SJCRH30 (cell line): ENCODE measurements at regions not wholly inside any gene's neighbourhood (a gene's known extent, or its start where the extent isn't known, plus 50 kb on each side); places are given as distances from the start of the nearest gene placed in this dataset.
A peak's percentile ranks its signal among the peaks of the same experiment; 100 is the strongest.

ENCODE experiments used
- DNase-seq, 2 experiments: peaks; one replicate each; pipeline ENCODE4 v3.0.0-alpha.2; 2015 to 2020
- H3K27ac ChIP-seq: fragments of 250-450 bp; sonication (Bioruptor Pico); 2 replicates; pipeline ENCODE4 v1.5.1; 2020; ENCODE audit warnings: mild to moderate bottlenecking, moderate library complexity
- H3K27me3 ChIP-seq: fragments of 250-450 bp; sonication (Bioruptor Pico); 2 replicates; pipeline ENCODE4 v1.5.1; 2020; ENCODE audit warnings: mild to moderate bottlenecking, moderate library complexity
- H3K36me3 ChIP-seq: fragments of 250-450 bp; sonication (Bioruptor Pico); 2 replicates; pipeline ENCODE4 v1.5.1; 2020; ENCODE audit warnings: mild to moderate bottlenecking, moderate library complexity
- H3K4me1 ChIP-seq: fragments of 250-450 bp; sonication (Bioruptor Pico); 2 replicates; pipeline ENCODE4 v1.5.1; 2020; ENCODE audit warnings: mild to moderate bottlenecking, moderate library complexity
- H3K4me3 ChIP-seq: fragments of 250-450 bp; sonication (Bioruptor Pico); 2 replicates; pipeline ENCODE4 v1.5.1; 2020; ENCODE audit warnings: mild to moderate bottlenecking, moderate library complexity
- H3K9me3 ChIP-seq: fragments of 250-450 bp; sonication (Bioruptor Pico); replicated peaks from 2 replicates; pipeline ENCODE4 v1.5.1; 2020; ENCODE audit warnings: mild to moderate bottlenecking, moderate library complexity

DNA sequence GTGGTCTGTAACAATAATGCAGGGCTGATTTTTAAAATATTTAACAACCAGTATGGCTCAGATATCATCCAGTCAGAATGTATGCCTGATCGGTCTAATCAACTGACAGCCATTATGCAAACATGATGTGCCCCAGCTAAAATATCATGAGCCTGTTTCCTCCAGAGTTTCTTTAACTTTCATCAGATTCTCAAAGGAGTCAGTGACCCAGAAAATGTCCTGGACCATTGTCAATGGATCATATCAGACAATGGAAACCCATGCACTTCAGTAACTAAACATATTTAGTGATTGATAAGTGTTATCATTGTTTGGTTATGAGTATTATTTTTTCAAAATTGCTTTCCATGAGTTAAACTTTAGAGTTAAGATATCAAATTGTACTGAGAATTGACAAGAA lies 173.5 kb downstream of the LMBRD1 start:
- Histone ChIP-seq H3K9me3 (no peaks in the 10 kb centered on the region), H3K4me1 (peaks cover 4% of the 10 kb centered on the region; the same call in 1 of the 2 replicates), H3K27me3 (no peaks in the 10 kb centered on the region), H3K4me3 (no peak overlapping the region), H3K27ac (no peak overlapping the region), H3K36me3 (no peaks in the 10 kb centered on the region)
- no peak for DNase-seq

DNA sequence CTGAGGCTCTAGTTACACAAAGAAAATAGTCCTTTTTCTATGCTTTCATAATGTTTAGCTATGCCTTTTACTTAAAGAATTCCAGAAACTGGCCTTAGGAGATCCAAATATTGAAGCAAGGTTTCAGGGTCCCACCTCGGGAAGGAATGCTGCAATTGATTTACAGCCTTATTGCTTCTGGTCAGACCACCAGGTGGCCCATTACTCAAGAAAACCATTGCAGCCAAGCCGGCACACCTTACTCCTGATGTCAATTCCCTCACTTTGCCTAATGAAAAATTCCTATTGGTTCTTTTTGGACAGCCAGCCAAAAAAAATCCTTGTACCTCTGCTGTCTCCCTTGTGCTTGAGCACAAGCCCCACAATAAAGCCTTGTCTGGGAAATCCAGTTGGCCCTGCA lies 173.9 kb downstream of the LMBRD1 start:
- Histone ChIP-seq H3K4me3 (no peak overlapping the region), H3K9me3 (no peaks in the 10 kb centered on the region), H3K36me3 (no peaks in the 10 kb centered on the region), H3K27me3 (no peaks in the 10 kb centered on the region), H3K27ac (no peak overlapping the region), H3K4me1 (peaks cover 4% of the 10 kb centered on the region; the same call in 1 of the 2 replicates)
- no peak for DNase-seq

DNA sequence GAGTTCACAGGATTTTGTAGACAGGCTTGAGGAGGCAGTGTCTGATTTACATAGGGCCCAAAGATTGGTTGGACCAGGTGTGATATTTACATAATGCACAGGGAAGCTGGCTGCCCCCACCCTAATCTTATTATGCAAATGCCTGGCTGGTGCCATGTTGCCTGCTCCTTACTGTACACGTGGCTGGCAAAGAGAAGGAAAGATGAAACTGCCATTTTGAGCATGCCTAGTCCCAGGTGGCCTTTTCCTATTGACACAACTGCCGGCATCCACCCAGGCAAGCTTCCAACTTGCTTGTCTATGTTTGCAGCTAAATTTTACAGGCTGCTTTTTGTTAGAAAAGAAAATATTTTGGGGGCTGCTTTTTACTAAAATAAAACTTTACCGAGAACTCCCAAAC lies 174.6 kb downstream of the LMBRD1 start:
- H3K27ac ChIP-seq, result no peak overlapping the region
- H3K27me3 ChIP-seq, result no peaks in the 10 kb centered on the region
- peak; percentile 31 to 57 for DNase-seq
- H3K36me3 ChIP-seq, result no peaks in the 10 kb centered on the region
- no peaks in the 10 kb centered on the region for H3K9me3 ChIP-seq
- no peak overlapping the region for H3K4me3 ChIP-seq
- peaks cover 4% of the 10 kb centered on the region; the same call in 1 of the 2 replicates for H3K4me1 ChIP-seq

- Histone ChIP-seq H3K4me1 (no peaks in the 10 kb centered on the region), H3K36me3 (no peaks in the 10 kb centered on the region), H3K9me3 (no peaks in the 10 kb centered on the region), H3K27ac (no peak overlapping the region), H3K27me3 (no peaks in the 10 kb centered on the region), H3K4me3 (no peak overlapping the region)
- no peak for DNase-seq
Observed at GRCh38 chr6:69617163-69617562, 179.6 kb downstream of the LMBRD1 start.

GRCh38 chr6:69609836-69610472 lies 186.9 kb downstream of the LMBRD1 start:
- H3K36me3 ChIP-seq, result no peaks in the 10 kb centered on the region; the same call in 1 of the 2 replicates
- no peaks in the 10 kb centered on the region for H3K4me1 ChIP-seq
- H3K27ac ChIP-seq, result no peak overlapping the region
- no peak overlapping the region for H3K4me3 ChIP-seq
- no peaks in the 10 kb centered on the region for H3K9me3 ChIP-seq
- DNase-seq, result no peak
- no peaks in the 10 kb centered on the region for H3K27me3 ChIP-seq

GRCh38 chr6:69601132-69601531 lies 195.7 kb downstream of the LMBRD1 start:
- Histone ChIP-seq H3K27me3 (no peaks in the 10 kb centered on the region), H3K36me3 (no peaks in the 10 kb centered on the region)
- no peak for DNase-seq

DNA sequence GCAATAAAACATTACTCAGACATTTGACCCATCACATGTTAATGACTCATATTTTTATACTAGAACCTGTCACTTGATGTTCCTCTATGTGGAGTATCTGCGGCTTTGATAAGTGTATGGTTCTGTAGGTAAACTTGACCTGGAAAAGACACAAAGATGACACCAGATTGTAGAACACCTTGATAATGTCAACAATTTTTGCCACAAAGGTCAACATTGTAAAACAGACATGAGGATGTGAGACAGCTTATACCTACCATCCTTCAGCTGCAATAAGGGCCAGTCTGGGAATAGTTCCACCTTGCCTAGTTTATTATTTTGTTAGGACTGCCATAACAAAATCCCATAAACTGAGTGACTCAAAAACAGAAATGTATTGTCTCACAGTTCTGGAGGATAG lies 202.4 kb downstream of the LMBRD1 start:
- no peaks in the 10 kb centered on the region for H3K27me3 ChIP-seq
- H3K27ac ChIP-seq, result no peak overlapping the region; the same call in 1 of the 2 replicates
- H3K36me3 ChIP-seq, result no peaks in the 10 kb centered on the region
- H3K4me1 ChIP-seq, result peaks cover 13% of the 10 kb centered on the region
- H3K9me3 ChIP-seq, result no peaks in the 10 kb centered on the region
- H3K4me3 ChIP-seq, result no peak overlapping the region
- DNase-seq, result no peak

More at GRCh38 chr6:69601132-69601531, 195.7 kb downstream of the LMBRD1 start:
- no peaks in the 10 kb centered on the region for H3K9me3 ChIP-seq
- H3K4me1 ChIP-seq, result no peaks in the 10 kb centered on the region
- H3K4me3 ChIP-seq, result peak overlapping the region; percentile 48
- peak overlapping the region; percentile 16; the same call in 1 of the 2 replicates for H3K27ac ChIP-seq

DNA sequence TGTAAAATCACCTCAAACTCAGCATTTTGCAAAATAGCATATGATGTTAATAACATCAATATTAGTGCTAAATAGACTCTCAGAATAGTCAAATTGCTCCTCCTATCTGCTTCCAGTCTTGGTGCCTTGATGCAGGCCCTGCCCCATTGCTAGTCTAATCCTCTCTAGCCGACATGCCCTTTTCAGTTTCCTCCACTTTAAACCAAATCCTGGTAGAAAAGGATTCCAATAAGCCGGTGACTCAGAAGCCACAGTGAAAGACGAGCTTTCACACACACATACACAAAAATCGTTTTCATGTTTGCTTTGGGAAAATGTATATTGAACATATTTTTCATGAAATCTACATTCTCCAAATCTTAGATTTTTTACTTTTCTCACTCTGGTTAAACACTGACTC lies 203.1 kb downstream of the LMBRD1 start:
- H3K4me1 ChIP-seq, result peaks cover 13% of the 10 kb centered on the region
- DNase-seq, result peak; percentile 26 to 65
- no peak overlapping the region for H3K4me3 ChIP-seq
- H3K27ac ChIP-seq, result peak overlapping the region; percentile 8; the same call in 1 of the 2 replicates
- H3K36me3 ChIP-seq, result no peaks in the 10 kb centered on the region
- no peaks in the 10 kb centered on the region for H3K9me3 ChIP-seq
- no peaks in the 10 kb centered on the region for H3K27me3 ChIP-seq

- H3K27ac ChIP-seq, result no peak overlapping the region
- H3K4me1 ChIP-seq, result peaks cover 32% of the 10 kb centered on the region
- DNase-seq, result no peak
- H3K27me3 ChIP-seq, result no peaks in the 10 kb centered on the region
- no peak overlapping the region for H3K4me3 ChIP-seq
- H3K9me3 ChIP-seq, result no peaks in the 10 kb centered on the region
- no peaks in the 10 kb centered on the region for H3K36me3 ChIP-seq
Observed at GRCh38 chr6:69589626-69590025, 207.2 kb downstream of the LMBRD1 start.

DNA sequence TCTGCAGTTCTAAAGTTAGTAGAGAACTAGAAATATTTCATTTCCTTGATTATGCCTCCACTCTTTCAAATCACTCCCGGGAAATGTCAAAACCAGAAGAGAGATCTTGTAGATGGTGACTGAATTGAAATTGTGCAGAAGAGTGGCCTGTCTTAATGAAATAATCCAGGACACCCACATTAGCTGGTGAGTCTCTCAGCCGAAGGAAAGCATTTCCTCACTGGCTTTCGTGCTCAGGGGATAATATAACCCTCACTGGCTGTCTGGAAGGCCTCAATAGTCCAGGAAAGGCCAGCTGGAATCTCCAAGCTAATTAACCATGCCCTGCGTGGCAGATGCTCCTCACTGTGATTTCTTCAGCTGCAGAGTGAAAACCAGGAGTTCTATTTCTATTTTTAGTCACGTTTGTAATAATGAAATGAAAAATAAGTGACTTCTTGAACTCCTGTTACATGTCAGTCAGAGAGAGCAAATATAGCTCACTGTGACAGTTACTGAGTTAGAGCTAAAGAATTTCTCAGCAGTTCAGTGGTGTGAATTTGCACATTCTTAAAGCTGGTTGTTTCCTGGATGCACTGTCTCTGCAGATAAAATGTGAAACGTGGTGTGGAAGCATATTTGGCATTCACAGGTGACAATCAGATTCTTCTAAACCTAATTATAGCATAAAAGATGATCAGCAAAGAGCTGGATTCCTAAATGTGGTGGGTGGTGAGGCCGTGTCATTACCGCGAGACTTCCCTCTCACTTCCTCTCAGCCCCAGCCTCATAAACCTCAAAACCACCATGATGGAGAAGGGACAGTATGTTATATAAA lies 211.7 kb downstream of the LMBRD1 start:
- Histone ChIP-seq H3K4me1 (peaks cover 27% of the 10 kb centered on the region), H3K27me3 (no peaks in the 10 kb centered on the region), H3K36me3 (no peaks in the 10 kb centered on the region), H3K9me3 (no peaks in the 10 kb centered on the region), H3K4me3 (peak overlapping the region; percentile 43), H3K27ac (peak overlapping the region; percentile 97)
- peak; percentile 85 to 93 for DNase-seq

DNA sequence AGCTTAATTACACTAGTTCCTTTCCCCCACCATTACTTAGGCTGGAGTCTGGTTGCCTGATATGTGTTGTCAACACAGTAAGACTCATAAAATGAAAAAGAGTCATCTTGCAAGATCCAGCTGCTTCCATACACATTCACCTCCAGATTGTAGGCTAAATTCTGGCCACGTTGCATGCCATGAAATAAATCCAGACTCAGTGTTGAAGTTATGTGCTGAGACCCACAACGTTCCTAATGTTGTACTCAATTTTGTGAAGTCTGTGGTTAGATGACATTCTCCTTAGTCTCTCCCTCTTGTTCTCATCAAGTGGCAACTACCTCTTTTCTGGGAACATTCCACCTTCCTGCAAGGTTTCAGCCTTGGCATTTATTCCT lies 212.3 kb downstream of the LMBRD1 start:
- no peaks in the 10 kb centered on the region for H3K27me3 ChIP-seq
- H3K9me3 ChIP-seq, result no peaks in the 10 kb centered on the region
- H3K36me3 ChIP-seq, result no peaks in the 10 kb centered on the region
- peaks cover 27% of the 10 kb centered on the region for H3K4me1 ChIP-seq
- peak overlapping the region; percentile 43 for H3K4me3 ChIP-seq
- peak in 1 of 2 experiments; percentile 14 for DNase-seq
- peak overlapping the region; percentile 97 for H3K27ac ChIP-seq

GRCh38 chr6:69581581-69581980 lies 215.2 kb downstream of the LMBRD1 start:
- no peak overlapping the region for H3K4me3 ChIP-seq
- H3K27ac ChIP-seq, result no peak overlapping the region
- no peaks in the 10 kb centered on the region for H3K36me3 ChIP-seq
- DNase-seq, result no peak
- no peaks in the 10 kb centered on the region for H3K9me3 ChIP-seq
- peaks cover 28% of the 10 kb centered on the region for H3K4me1 ChIP-seq
- no peaks in the 10 kb centered on the region for H3K27me3 ChIP-seq

GRCh38 chr6:69580706-69581105 lies 216.1 kb downstream of the LMBRD1 start:
- H3K4me3 ChIP-seq, result no peak overlapping the region
- H3K9me3 ChIP-seq, result no peaks in the 10 kb centered on the region
- no peaks in the 10 kb centered on the region for H3K27me3 ChIP-seq
- peaks cover 19% of the 10 kb centered on the region for H3K4me1 ChIP-seq
- no peak overlapping the region for H3K27ac ChIP-seq
- DNase-seq, result no peak
- no peaks in the 10 kb centered on the region for H3K36me3 ChIP-seq

GRCh38 chr6:69578361-69578890 lies 218.4 kb downstream of the LMBRD1 start:
- Histone ChIP-seq H3K27ac (no peak overlapping the region), H3K4me3 (no peak overlapping the region), H3K36me3 (no peaks in the 10 kb centered on the region), H3K27me3 (no peaks in the 10 kb centered on the region), H3K9me3 (no peaks in the 10 kb centered on the region), H3K4me1 (peaks cover 5% of the 10 kb centered on the region)
- no peak for DNase-seq

DNA sequence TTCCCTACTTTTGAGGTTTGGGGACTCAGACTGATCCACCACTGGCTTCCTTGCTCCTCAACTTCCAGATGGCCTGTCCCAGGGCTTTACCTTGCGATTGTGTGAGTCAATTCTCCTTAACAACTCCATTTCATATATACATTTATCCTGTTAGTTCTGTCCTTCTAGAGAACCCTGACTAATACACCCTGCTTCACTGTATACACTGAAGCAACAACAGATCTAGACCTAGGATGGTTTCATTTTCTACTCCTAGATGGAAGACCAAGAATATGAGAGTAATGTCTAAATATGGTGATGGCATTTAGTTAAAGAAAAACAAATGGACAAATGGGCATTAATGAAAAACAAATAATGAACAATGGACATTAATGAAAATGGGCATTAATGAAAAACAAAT lies 225.6 kb downstream of the LMBRD1 start:
- H3K27ac ChIP-seq, result no peak overlapping the region
- H3K4me1 ChIP-seq, result no peaks in the 10 kb centered on the region
- no peaks in the 10 kb centered on the region; the same call in 1 of the 2 replicates for H3K9me3 ChIP-seq
- no peaks in the 10 kb centered on the region for H3K27me3 ChIP-seq
- DNase-seq, result no peak
- H3K36me3 ChIP-seq, result no peaks in the 10 kb centered on the region
- no peak overlapping the region for H3K4me3 ChIP-seq
